ENCODE measurements at regions not wholly inside any gene's neighbourhood (a gene's known extent, or its start where the extent isn't known, plus 50 kb on each side); places are given as distances from the start of the nearest gene placed in this dataset.
A peak's percentile ranks its signal among the peaks of the same experiment; 100 is the strongest.

- no peak overlapping the region for H3K4me3 ChIP-seq (ENCODE audit: control insufficient read depth, low read depth, low read length)
- no peak for DNase-seq (ENCODE audit: low read depth)
- no peak for TF ChIP-seq CTCF (IDR thresholded peaks at IDR 0.05; ENCODE audit: control insufficient read depth, insufficient read depth, low read depth, low read length, missing control alignments)
These were observed 327.1 kb downstream of the ETAA1 start for GRCh38 chr2:67724261-67724660.

GRCh38 chr2:67725731-67726130 lies 328.6 kb downstream of the ETAA1 start:
- no peak for TF ChIP-seq CTCF (IDR thresholded peaks at IDR 0.05; ENCODE audit: control insufficient read depth, insufficient read depth, low read depth, low read length, missing control alignments)
- no peak for DNase-seq (ENCODE audit: low read depth)
- H3K4me3 ChIP-seq (ENCODE audit: control insufficient read depth, low read depth, low read length) = no peak overlapping the region

- DNase-seq (ENCODE audit: low read depth) = no peak
- TF ChIP-seq CTCF (IDR thresholded peaks at IDR 0.05; ENCODE audit: control insufficient read depth, insufficient read depth, low read depth, low read length, missing control alignments) = no peak
- no peak overlapping the region for H3K4me3 ChIP-seq (ENCODE audit: control insufficient read depth, low read depth, low read length)
These were observed 329.3 kb downstream of the ETAA1 start for GRCh38 chr2:67726416-67726815.

GRCh38 chr2:67727131-67727530 lies 330.0 kb downstream of the ETAA1 start:
- H3K4me3 ChIP-seq (ENCODE audit: control insufficient read depth, low read depth, low read length) = no peak overlapping the region
- no peak for TF ChIP-seq CTCF (IDR thresholded peaks at IDR 0.05; ENCODE audit: control insufficient read depth, insufficient read depth, low read depth, low read length, missing control alignments)
- no peak for DNase-seq (ENCODE audit: low read depth)

- H3K4me3 ChIP-seq (ENCODE audit: control insufficient read depth, low read depth, low read length) = no peak overlapping the region
- DNase-seq (ENCODE audit: low read depth) = no peak
- no peak for TF ChIP-seq CTCF (IDR thresholded peaks at IDR 0.05; ENCODE audit: control insufficient read depth, insufficient read depth, low read depth, low read length, missing control alignments)
These were observed 330.5 kb downstream of the ETAA1 start for GRCh38 chr2:67727623-67728022.

GRCh38 chr2:67729474-67729873 lies 332.3 kb downstream of the ETAA1 start:
- TF ChIP-seq CTCF (IDR thresholded peaks at IDR 0.05; ENCODE audit: control insufficient read depth, insufficient read depth, low read depth, low read length, missing control alignments) = no peak
- DNase-seq (ENCODE audit: low read depth) = no peak
- H3K4me3 ChIP-seq (ENCODE audit: control insufficient read depth, low read depth, low read length) = no peak overlapping the region

GRCh38 chr2:67733517-67733916 lies 329.3 kb downstream of the C1D start:
- H3K4me3 ChIP-seq (ENCODE audit: control insufficient read depth, low read depth, low read length) = no peak overlapping the region
- DNase-seq (ENCODE audit: low read depth) = no peak
- TF ChIP-seq CTCF (IDR thresholded peaks at IDR 0.05; ENCODE audit: control insufficient read depth, insufficient read depth, low read depth, low read length, missing control alignments) = peak; percentile 41
